Mesendoderm (in vitro differentiated cells): ENCODE measurements at regions not wholly inside any gene's neighbourhood (a gene's known extent, or its start where the extent isn't known, plus 50 kb on each side); places are given as distances from the start of the nearest gene placed in this dataset.

Experiments used
- DNase-seq: peaks from one replicate; pipeline ENCODE4 v3.0.0; 2013
- H2AK5ac ChIP-seq: 2 replicates; pipeline ENCODE4 v1.6.1; 2013; ENCODE audit warnings: low read length, inconsistent platforms
- H2BK120ac ChIP-seq: 2 replicates; pipeline ENCODE4 v1.6.1; 2013; ENCODE audit warnings: low read depth, mild to moderate bottlenecking, low read length, moderate library complexity, mixed read lengths
- H2BK15ac ChIP-seq: replicated peaks from 2 replicates; pipeline ENCODE4 v1.6.1; 2013; ENCODE audit warnings: low read depth, mild to moderate bottlenecking, moderate library complexity
- H2BK5ac ChIP-seq: 2 replicates; pipeline ENCODE4 v1.6.1; 2013; ENCODE audit warnings: low read length, inconsistent platforms
- H3K18ac ChIP-seq: 2 replicates; pipeline ENCODE4 v1.6.1; 2013; ENCODE audit warnings: mild to moderate bottlenecking, low read length, mixed read lengths
- H3K23ac ChIP-seq: one replicate; pipeline ENCODE4 v1.6.1; 2013; ENCODE audit warnings: low read length
- H3K27ac ChIP-seq: 2 replicates; pipeline ENCODE4 v1.5.1; 2013; ENCODE audit warnings: low read depth, mild to moderate bottlenecking, inconsistent platforms, low read length, moderate library complexity
- H3K27me3 ChIP-seq: 2 replicates; pipeline ENCODE4 v1.6.1; 2013; ENCODE audit warnings: low read length, control low read depth, mild to moderate bottlenecking, inconsistent platforms; ENCODE audit not compliant: insufficient read depth, poor library complexity
- H3K36me3 ChIP-seq: 2 replicates; pipeline ENCODE4 v1.6.1; 2013; ENCODE audit warnings: low read length, inconsistent platforms; ENCODE audit not compliant: control insufficient read depth, insufficient read depth
- H3K4ac ChIP-seq: one replicate; pipeline ENCODE4 v1.6.1; 2013; ENCODE audit warnings: low read depth, mild to moderate bottlenecking, low read length, moderate library complexity
- H3K4me1 ChIP-seq: 2 replicates; pipeline ENCODE4 v1.6.1; 2013; ENCODE audit warnings: low read depth, low read length, inconsistent platforms; ENCODE audit not compliant: control insufficient read depth
- H3K4me2 ChIP-seq: 2 replicates; pipeline ENCODE4 v1.6.1; 2013; ENCODE audit warnings: low read length
- H3K4me3 ChIP-seq: 2 replicates; pipeline ENCODE4 v1.5.1; 2013; ENCODE audit warnings: mild to moderate bottlenecking, low read length
- H3K56ac ChIP-seq: one replicate; pipeline ENCODE4 v1.6.1; 2013; ENCODE audit warnings: low read length
- H3K79me1 ChIP-seq: 2 replicates; pipeline ENCODE4 v1.6.1; 2013; ENCODE audit warnings: low read length, inconsistent platforms
- H3K79me2 ChIP-seq: 2 replicates; pipeline ENCODE4 v1.6.1; 2013; ENCODE audit warnings: mild to moderate bottlenecking, low read length; ENCODE audit not compliant: control insufficient read depth, insufficient read depth
- H3K9ac ChIP-seq: 2 replicates; pipeline ENCODE4 v1.6.1; 2013; ENCODE audit warnings: low read length, inconsistent platforms
- H4K5ac ChIP-seq: one replicate; pipeline ENCODE4 v1.6.1; 2013; ENCODE audit warnings: low read length
- H4K8ac ChIP-seq: one replicate; pipeline ENCODE4 v1.6.1; 2013; ENCODE audit warnings: low read depth, mild to moderate bottlenecking, control low read depth, low read length, moderate library complexity
- WGBS: extraction: QIAGEN DNeasy Blood & Tissue Kit; methylation state at CpG from one replicate; pipeline ENCODE4 v1.1.7; 2013; ENCODE audit warnings: low lambda C conversion rate, missing lambda C conversion rate; ENCODE audit not compliant: insufficient coverage; ENCODE audit errors: extremely low coverage; 5-methylcytosine and 5-hydroxymethylcytosine counted together

GRCh38 chr16:59707436-59708226, 973.5 kb upstream of the GOT2 start:
- Histone ChIP-seq H3K4me3 (no peak overlapping the region), H2BK15ac (no peak overlapping the region), H3K4ac (no peak overlapping the region), H3K56ac (no peak overlapping the region), H4K8ac (no peak overlapping the region), H3K4me2 (no peak overlapping the region), H3K27me3 (no peaks in the 10 kb centered on the region), H3K23ac (no peak overlapping the region), H3K9ac (no peak overlapping the region), H2AK5ac (no peak overlapping the region), H3K27ac (no peak overlapping the region), H3K79me2 (no peaks in the 10 kb centered on the region), H3K36me3 (no peaks in the 10 kb centered on the region), H2BK120ac (no peak overlapping the region), H3K18ac (no peak overlapping the region), H3K79me1 (no peaks in the 10 kb centered on the region), H4K5ac (no peak overlapping the region), H2BK5ac (no peak overlapping the region), H3K4me1 (no peaks in the 10 kb centered on the region)
- DNase-seq: no peak
- no CpG with 5 or more reads among the region's 8 CpGs for WGBS

DNA sequence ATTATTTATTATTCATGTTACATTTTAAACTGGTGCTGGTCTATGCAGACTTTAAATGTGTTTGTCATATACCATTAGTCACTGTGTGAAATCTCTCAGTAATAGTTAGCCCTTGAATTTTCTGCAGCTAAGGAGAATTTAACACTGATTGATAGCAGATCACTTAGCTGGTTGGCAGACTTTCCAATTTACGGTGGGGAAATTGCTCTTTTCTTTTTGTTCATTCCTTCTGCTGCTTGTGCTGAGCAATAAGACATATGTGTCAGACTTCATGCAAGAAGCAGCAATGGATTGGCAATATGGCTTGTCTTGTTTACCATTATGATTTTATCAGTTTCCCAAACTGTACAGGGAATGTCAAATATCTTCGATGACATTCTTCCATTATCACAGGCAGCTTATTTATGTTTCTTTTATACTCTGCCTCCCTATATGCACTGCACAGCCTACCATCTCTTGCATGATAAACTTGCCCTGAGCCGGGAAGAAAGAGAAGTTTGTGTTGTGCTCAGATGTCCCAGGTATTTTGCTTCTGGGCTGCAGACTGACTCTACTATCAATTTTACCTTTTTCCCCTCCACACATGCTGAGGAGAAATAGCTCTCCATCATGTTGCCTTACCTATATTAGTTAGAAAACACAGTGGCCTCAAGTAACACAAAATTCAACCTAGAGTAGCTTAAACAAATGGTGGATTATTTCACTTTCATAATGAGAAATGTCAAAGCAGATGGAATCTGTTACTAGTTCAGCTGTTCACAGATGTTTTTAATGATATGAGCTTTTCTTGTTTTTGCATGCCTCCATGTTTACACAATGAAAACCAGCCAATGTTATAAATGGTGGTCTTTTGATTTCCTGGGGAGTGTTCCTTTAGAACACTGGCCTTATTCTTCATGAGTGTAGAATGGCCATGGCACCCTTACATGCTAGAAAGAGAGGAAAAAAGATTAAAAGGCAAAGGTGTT, 968.1 kb upstream of the GOT2 start:
- H3K79me2 ChIP-seq: no peaks in the 10 kb centered on the region
- no peaks in the 10 kb centered on the region for H3K27me3 ChIP-seq
- H3K4ac ChIP-seq: no peak overlapping the region
- DNase-seq: no peak
- no peak overlapping the region for H3K4me2 ChIP-seq
- WGBS: no CpG with 5 or more reads among the region's 3 CpGs
- no peak overlapping the region for H3K27ac ChIP-seq
- H3K56ac ChIP-seq: no peak overlapping the region
- H4K5ac ChIP-seq: no peak overlapping the region
- H3K36me3 ChIP-seq: no peaks in the 10 kb centered on the region
- H2BK5ac ChIP-seq: no peak overlapping the region
- H2BK120ac ChIP-seq: no peak overlapping the region
- no peak overlapping the region for H4K8ac ChIP-seq
- H3K18ac ChIP-seq: no peak overlapping the region
- no peaks in the 10 kb centered on the region for H3K4me1 ChIP-seq
- H2AK5ac ChIP-seq: no peak overlapping the region
- H3K4me3 ChIP-seq: no peak overlapping the region
- no peak overlapping the region for H2BK15ac ChIP-seq
- no peaks in the 10 kb centered on the region for H3K79me1 ChIP-seq
- H3K9ac ChIP-seq: no peak overlapping the region
- no peak overlapping the region for H3K23ac ChIP-seq

GRCh38 chr16:59699786-59700185, 965.7 kb upstream of the GOT2 start:
- Histone ChIP-seq H2BK5ac (no peak overlapping the region), H2BK120ac (no peak overlapping the region), H3K27ac (no peak overlapping the region), H3K56ac (no peak overlapping the region), H3K4ac (no peak overlapping the region), H3K18ac (no peak overlapping the region), H3K4me1 (no peaks in the 10 kb centered on the region), H3K23ac (no peak overlapping the region), H3K27me3 (no peaks in the 10 kb centered on the region), H3K79me1 (no peaks in the 10 kb centered on the region), H2AK5ac (no peak overlapping the region), H3K9ac (no peak overlapping the region), H3K4me2 (no peak overlapping the region), H3K79me2 (no peaks in the 10 kb centered on the region), H3K36me3 (no peaks in the 10 kb centered on the region), H2BK15ac (no peak overlapping the region), H4K8ac (no peak overlapping the region), H3K4me3 (no peak overlapping the region), H4K5ac (no peak overlapping the region)
- WGBS: no CpG with 5 or more reads among the region's 1 CpG
- DNase-seq: no peak

- no peak overlapping the region for H4K5ac ChIP-seq
- WGBS: no CpG with 5 or more reads among the region's 3 CpGs
- no peak overlapping the region for H3K18ac ChIP-seq
- H3K27ac ChIP-seq: no peak overlapping the region
- H3K79me1 ChIP-seq: no peaks in the 10 kb centered on the region
- H2BK120ac ChIP-seq: no peak overlapping the region
- no peak overlapping the region for H2BK5ac ChIP-seq
- DNase-seq: no peak
- no peak overlapping the region for H4K8ac ChIP-seq
- H3K56ac ChIP-seq: no peak overlapping the region
- H2AK5ac ChIP-seq: no peak overlapping the region
- no peaks in the 10 kb centered on the region for H3K79me2 ChIP-seq
- H3K9ac ChIP-seq: no peak overlapping the region
- no peak overlapping the region for H3K4ac ChIP-seq
- H2BK15ac ChIP-seq: no peak overlapping the region
- no peak overlapping the region for H3K23ac ChIP-seq
- H3K4me1 ChIP-seq: no peaks in the 10 kb centered on the region
- no peaks in the 10 kb centered on the region for H3K27me3 ChIP-seq
- H3K4me3 ChIP-seq: no peak overlapping the region
- no peak overlapping the region for H3K4me2 ChIP-seq
- no peaks in the 10 kb centered on the region for H3K36me3 ChIP-seq
Measured at GRCh38 chr16:59698346-59699020, 964.4 kb upstream of the GOT2 start.

DNA sequence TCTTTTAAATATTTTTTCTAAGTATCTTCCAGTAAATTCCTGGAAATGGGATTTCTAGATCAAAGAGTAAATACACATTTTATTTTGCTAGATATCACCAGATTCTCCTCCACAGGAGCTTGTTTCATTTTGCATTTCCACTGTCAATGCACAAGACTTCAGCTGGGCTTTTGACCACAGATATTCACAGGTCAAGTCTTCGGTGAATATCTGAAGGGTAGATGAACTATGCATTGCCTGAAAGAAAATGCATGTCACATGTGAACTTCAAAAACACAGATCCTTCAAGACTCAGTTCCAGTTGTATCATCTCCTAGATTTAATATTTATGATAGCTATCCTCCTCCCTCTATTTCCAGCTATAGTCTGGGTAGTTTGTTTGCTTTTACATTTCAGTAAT, 963.6 kb upstream of the GOT2 start:
- Histone ChIP-seq H3K79me2 (no peaks in the 10 kb centered on the region), H2BK120ac (no peak overlapping the region), H3K4me1 (no peaks in the 10 kb centered on the region), H4K8ac (no peak overlapping the region), H2BK15ac (no peak overlapping the region), H3K27me3 (no peaks in the 10 kb centered on the region), H3K4me2 (no peak overlapping the region), H3K56ac (no peak overlapping the region), H3K27ac (no peak overlapping the region), H3K36me3 (no peaks in the 10 kb centered on the region), H3K79me1 (no peaks in the 10 kb centered on the region), H3K4me3 (no peak overlapping the region), H3K18ac (no peak overlapping the region), H3K9ac (no peak overlapping the region), H4K5ac (no peak overlapping the region), H2BK5ac (no peak overlapping the region), H3K4ac (no peak overlapping the region), H2AK5ac (no peak overlapping the region), H3K23ac (no peak overlapping the region)
- no CpG with 5 or more reads among the region's 1 CpG for WGBS
- no peak for DNase-seq
